Heart right ventricle (tissue), 16 donors: ENCODE measurements at regions not wholly inside any gene's neighbourhood (a gene's known extent, or its start where the extent isn't known, plus 50 kb on each side); places are given as distances from the start of the nearest gene placed in this dataset.

Experiments used
- ATAC-seq, 8 donors: fragments of 200-7000 bp; cut with Tn5 transposase; one replicate each; pipeline ENCODE4 v1.9.1; 2020; ENCODE audit warnings: mild to moderate bottlenecking in 8 of 8, moderate library complexity in 8 of 8, moderate number of reproducible peaks in 1 of 8
- DNase-seq, 2 donors: peaks; one replicate each; pipeline ENCODE4 v3.0.0-alpha.2; 2020
- H3K27ac ChIP-seq, 10 donors: fragments of 200-600 bp; sonication (generic) in 2 of 10; one replicate each; pipeline versions ENCODE4 v1.5.0 to v1.8.0; 2020 to 2022; ENCODE audit warnings: mild to moderate bottlenecking in 3 of 10
- H3K27me3 ChIP-seq, 7 donors: fragments of 200-600 bp; one replicate each; pipeline ENCODE4 v1.8.0; 2021 to 2022; ENCODE audit warnings: mild to moderate bottlenecking in 2 of 7
- H3K36me3 ChIP-seq, 9 donors: fragments of 200-600 bp; sonication (generic) in 1 of 9; one replicate each; pipeline versions ENCODE4 v1.5.0 to v1.8.0; 2020 to 2022; ENCODE audit warnings: mild to moderate bottlenecking in 2 of 9
- H3K4me1 ChIP-seq, 9 donors: fragments of 200-600 bp; sonication (generic) in 1 of 9; one replicate each; pipeline versions ENCODE4 v1.5.0 to v1.8.0; 2020 to 2022; ENCODE audit warnings: mild to moderate bottlenecking in 4 of 9
- H3K4me3 ChIP-seq, 10 donors: fragments of 200-600 bp; sonication (generic) in 2 of 10; one replicate each; pipeline versions ENCODE4 v1.5.0 to v1.8.0; 2020 to 2022; ENCODE audit warnings: mild to moderate bottlenecking in 7 of 10, moderate library complexity in 2 of 10
- H3K9me3 ChIP-seq, 11 donors: fragments of 200-600 bp in 10 of 11; sonication (generic) in 2 of 11; one replicate each; pipeline versions ENCODE4 v1.5.0 to v1.8.0; 2013 to 2022; ENCODE audit warnings: mild to moderate bottlenecking in 2 of 11, control low read depth in 1 of 11, moderate library complexity in 1 of 11
- WGBS, 2 donors: extraction: QIAGEN DNeasy Blood & Tissue Kit; methylation state at CpG; one replicate each; pipeline ENCODE4 v1.1.7; 2013; ENCODE audit warnings: inconsistent platforms in 1 of 2; 5-methylcytosine and 5-hydroxymethylcytosine counted together
- intact Hi-C, 10 donors: fragments of 100-400 bp; cut with DNase I; formaldehyde crosslinking; loops; one replicate each; pipeline versions ENCODE4 v1.11.1 to v1.14.2; 2022
- TF ChIP-seq, protein P1 (sequence below), 9 donors: fragments of 200-600 bp; sonication (generic) in 2 of 9; IDR thresholded peaks; one replicate each; pipeline versions ENCODE4 v1.5.0 to v1.8.0; 2021 to 2022; ENCODE audit warnings: antibody characterized with exemption in 9 of 9, mild to moderate bottlenecking in 5 of 9, moderate library complexity in 1 of 9
- donor health status: Arrhythmogenic right ventricular cardiomyopathy.
- donor health status: ischemic (EF 13 %, LVEDD 7.1; RV severe dilation, severe dysfunction).
- donor health status: healthy with polysubstance abuse.
- donor health status: DM: no; HTN: yes; CAD: no.
- donor health status: DM: no; HTN: no; CAD: no.
- donor health status: ischemic (EF 25% LVEDD 6.9; RV normal size, moderate dysfunction).
- donor health status: ischemic (EF 25% LVEDD 5.7; RV mildly dilated, moderate dysfunction).
- donor health status: healthy.
- donor health status: DM: yes; HTN: yes; CAD: no.
- donor health status: Ischemic cardiomyopathy.
- donor health status: ischemic (EF 35%, LVEDD 5.7; RV mildly dilated, moderate dysfunction).
- donor health status: nonischemic (EF 11% LVEDD 7.7; RV severe dilation, severe dysfunction).
- donor health status: DM: yes; HTN: yes; CAD: no.
- donor health status: PGD.
- donor health status: ischemic (EF 29% LVEDD 5.4; RV normal size, mild dysfunction).
- donor health status: nonischemic (EF 23%, LVEDD 6.1; RV moderate dilation, normal function).

DNA sequence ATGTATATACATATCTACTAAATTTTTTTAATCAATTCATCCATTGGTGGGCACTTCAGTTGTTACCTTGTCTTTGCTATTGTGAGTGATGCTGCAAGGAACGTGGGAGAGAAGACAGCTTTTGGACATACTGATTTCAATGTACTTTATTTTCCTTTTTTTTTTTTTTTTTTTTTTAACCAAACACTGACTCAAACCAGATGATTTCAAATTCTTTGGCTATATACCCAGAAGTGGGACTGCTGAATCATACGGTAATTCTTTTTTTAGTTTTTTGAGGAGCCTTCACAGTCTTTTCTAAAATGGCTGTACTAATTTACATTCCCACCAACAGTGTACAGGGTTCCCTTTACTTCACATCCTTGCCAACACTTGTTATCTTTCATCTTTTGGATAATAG, 204.7 kb downstream of the INSIG2 start:
- no peaks in the 10 kb centered on the region for H3K9me3 ChIP-seq
- ATAC-seq (no peak), DNase-seq (no peak)
- intact Hi-C loops, result no loop called here
- H3K4me1 ChIP-seq, result no peaks in the 10 kb centered on the region
- H3K27me3 ChIP-seq, result peaks cover 0 to 31% (median 10%) of the 10 kb centered on the region in 7 donors
- WGBS, 2 donors, result 60 to 77% methylated on average over 2 of the region's 2 CpGs
- TF ChIP-seq, protein P1, sequence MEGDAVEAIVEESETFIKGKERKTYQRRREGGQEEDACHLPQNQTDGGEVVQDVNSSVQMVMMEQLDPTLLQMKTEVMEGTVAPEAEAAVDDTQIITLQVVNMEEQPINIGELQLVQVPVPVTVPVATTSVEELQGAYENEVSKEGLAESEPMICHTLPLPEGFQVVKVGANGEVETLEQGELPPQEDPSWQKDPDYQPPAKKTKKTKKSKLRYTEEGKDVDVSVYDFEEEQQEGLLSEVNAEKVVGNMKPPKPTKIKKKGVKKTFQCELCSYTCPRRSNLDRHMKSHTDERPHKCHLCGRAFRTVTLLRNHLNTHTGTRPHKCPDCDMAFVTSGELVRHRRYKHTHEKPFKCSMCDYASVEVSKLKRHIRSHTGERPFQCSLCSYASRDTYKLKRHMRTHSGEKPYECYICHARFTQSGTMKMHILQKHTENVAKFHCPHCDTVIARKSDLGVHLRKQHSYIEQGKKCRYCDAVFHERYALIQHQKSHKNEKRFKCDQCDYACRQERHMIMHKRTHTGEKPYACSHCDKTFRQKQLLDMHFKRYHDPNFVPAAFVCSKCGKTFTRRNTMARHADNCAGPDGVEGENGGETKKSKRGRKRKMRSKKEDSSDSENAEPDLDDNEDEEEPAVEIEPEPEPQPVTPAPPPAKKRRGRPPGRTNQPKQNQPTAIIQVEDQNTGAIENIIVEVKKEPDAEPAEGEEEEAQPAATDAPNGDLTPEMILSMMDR (IDR thresholded peaks at IDR 0.05), result no peak
- no peaks in the 10 kb centered on the region for H3K36me3 ChIP-seq
- H3K4me3 ChIP-seq, result no peak overlapping the region
- H3K27ac ChIP-seq, result no peak overlapping the region

DNA sequence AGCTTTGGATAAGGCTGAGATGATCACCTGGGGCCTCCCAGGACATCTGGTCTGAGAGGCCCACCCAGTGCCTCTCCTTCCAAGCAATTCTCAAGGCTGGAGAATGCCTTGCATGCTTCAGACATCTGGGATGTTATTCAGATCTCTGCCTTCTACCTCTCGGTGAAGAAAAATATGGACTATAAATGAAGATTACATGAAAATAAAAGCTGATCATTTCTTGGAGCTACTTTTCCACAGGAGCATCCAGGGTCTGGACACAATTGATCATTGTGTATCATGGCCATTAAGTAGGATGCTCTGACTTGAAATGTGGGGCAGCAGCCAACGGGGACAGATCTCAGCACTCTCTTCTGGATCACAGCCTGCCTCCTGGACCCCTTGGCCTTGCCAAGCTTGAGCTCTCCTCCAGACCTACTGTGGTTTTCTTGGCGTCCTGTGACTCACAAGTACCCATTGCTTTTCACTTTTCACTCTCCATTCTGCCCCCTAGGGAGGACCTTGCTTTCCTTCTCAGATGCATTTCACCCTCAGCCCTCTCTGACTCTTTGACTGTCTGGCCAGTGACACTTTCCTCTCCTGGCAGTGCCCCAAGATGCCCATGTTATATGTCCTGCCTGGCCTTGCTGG, 203.1 kb downstream of the INSIG2 start:
- no peaks in the 10 kb centered on the region for H3K36me3 ChIP-seq
- peaks cover 0 to 23% (median 11%) of the 10 kb centered on the region in 7 donors for H3K27me3 ChIP-seq
- H3K27ac ChIP-seq, result no peak overlapping the region
- ATAC-seq, result no peak
- intact Hi-C loops, result no loop called here
- no peak overlapping the region for H3K4me3 ChIP-seq
- 62 to 69% methylated on average over 3 of the region's 3 CpGs for WGBS, 2 donors
- H3K4me1 ChIP-seq, result no peaks in the 10 kb centered on the region
- TF ChIP-seq, protein P1 (IDR thresholded peaks at IDR 0.05), result no peak
- no peaks in the 10 kb centered on the region for H3K9me3 ChIP-seq
- no peak for DNase-seq

DNA sequence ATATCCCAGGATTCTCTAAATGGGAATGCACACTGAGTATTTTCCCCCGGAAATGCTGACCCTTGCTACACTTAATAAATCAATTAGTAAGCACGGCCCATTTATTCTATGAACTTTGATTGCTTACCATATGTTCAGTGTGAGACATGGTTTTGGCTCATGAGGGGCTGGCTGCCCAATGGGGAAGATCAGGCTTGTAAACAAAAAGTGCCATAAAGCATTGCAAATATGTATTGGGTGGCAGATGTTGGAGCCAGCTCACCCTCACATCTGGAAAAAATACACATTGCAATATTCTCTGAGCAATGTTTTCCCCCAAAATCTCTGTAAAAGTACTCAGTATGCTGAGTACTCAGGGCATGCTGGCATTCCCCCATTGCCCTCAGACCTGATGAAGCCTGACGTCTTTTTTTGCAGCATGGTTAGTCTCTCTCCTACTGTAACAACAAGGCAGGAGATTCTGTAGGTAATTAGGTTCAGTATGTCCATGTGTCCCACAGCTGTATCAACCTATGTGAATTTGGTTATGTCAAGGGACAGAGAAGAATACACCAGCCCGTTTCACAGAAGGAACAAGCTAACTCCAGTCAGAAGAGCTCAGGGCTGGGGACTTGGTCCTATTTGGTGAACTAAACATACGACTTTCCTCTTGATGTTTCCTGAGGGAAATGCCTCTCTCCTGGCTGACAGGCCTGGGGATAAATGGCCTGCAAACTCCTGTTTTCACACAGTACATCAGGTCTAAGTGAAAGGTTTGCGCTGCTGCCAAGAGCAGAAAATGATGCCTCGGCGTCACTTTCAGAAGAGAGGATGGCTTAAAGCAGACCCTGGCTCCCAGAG, 202.4 kb downstream of the INSIG2 start:
- Histone ChIP-seq H3K36me3 (no peaks in the 10 kb centered on the region), H3K27ac (no peak overlapping the region), H3K4me1 (no peaks in the 10 kb centered on the region), H3K4me3 (no peak overlapping the region), H3K9me3 (no peaks in the 10 kb centered on the region), H3K27me3 (peaks cover 0 to 20% (median 11%) of the 10 kb centered on the region in 7 donors)
- DNase-seq (no peak), ATAC-seq (no peak)
- intact Hi-C loops, result no loop called here
- TF ChIP-seq, protein P1 (IDR thresholded peaks at IDR 0.05), result no peak
- WGBS, 2 donors, result 75 to 81% methylated on average over 8 of the region's 8 CpGs

DNA sequence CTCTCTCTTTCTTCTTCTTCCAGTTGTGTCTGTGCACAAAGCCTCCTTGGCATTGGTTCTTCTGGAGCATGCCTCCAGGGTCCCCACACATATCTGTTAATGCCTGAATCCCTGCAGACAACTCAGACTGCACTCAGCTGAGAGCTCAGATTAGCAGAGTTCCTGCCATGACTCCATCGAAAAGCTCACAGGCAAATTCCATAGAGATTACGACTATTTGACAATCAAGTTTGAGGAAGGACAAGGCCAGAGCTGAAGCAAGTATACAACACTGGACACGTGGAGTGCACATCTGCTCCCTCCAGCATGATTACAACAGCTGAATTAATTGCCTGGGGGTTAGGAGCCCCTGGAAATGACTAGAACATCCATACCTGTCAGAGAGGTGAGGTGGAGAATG, 190.7 kb downstream of the INSIG2 start:
- H3K4me1 ChIP-seq, result no peaks in the 10 kb centered on the region
- DNase-seq (no peak), ATAC-seq (no peak)
- no peak overlapping the region for H3K4me3 ChIP-seq
- H3K9me3 ChIP-seq, result no peaks in the 10 kb centered on the region
- intact Hi-C loops, result no loop called here
- peaks cover 0 to 60% (median 31%) of the 10 kb centered on the region in 7 donors for H3K27me3 ChIP-seq
- WGBS, 2 donors, result 32 to 33% methylated on average over 3 of the region's 3 CpGs
- no peak overlapping the region for H3K27ac ChIP-seq
- H3K36me3 ChIP-seq, result no peaks in the 10 kb centered on the region
- TF ChIP-seq, protein P1 (IDR thresholded peaks at IDR 0.05), result no peak
